Gastroesophageal sphincter (tissue), 3 donors: ENCODE measurements at regions not wholly inside any gene's neighbourhood (a gene's known extent, or its start where the extent isn't known, plus 50 kb on each side); places are given as distances from the start of the nearest gene placed in this dataset.
"Not testable (repeated sequence)": the region's sequence is repeated elsewhere in the genome, so short reads cannot be mapped to it uniquely, and the experiment has no call there.

Experiments used
- CTCF ChIP-seq, 4 experiments: fragments of 200-600 bp in 2 of 4; fragments of 450-650 bp in 2 of 4; sonication (generic) in 1 of 4; IDR thresholded peaks; one replicate each; pipeline ENCODE4 v1.5.1; 2017 to 2019; ENCODE audit warnings: antibody characterized with exemption in 4 of 4, mild to moderate bottlenecking in 2 of 4, moderate library complexity in 2 of 4
- EP300 ChIP-seq: sonication (generic); formaldehyde crosslinking; IDR thresholded peaks from one replicate; pipeline ENCODE4 v1.6.1; 2017; ENCODE audit warnings: antibody characterized with exemption, mild to moderate bottlenecking
- POLR2A ChIP-seq, 2 donors: fragments of 450-650 bp; IDR thresholded peaks; one replicate each; pipeline ENCODE4 v1.6.1; 2017; ENCODE audit warnings: antibody characterized with exemption in 2 of 2, mild to moderate bottlenecking in 2 of 2, moderate library complexity in 1 of 2
- POLR2AphosphoS5 ChIP-seq: sonication (generic); formaldehyde crosslinking; IDR thresholded peaks from one replicate; pipeline ENCODE4 v1.6.1; 2017; ENCODE audit warnings: antibody characterized with exemption

GRCh38 chr14:105746800-105747502 is 220.6 kb downstream of the TMEM121 start:
- not testable (repeated sequence) for TF ChIP-seq CTCF (IDR thresholded peaks at IDR 0.05); EP300; POLR2AphosphoS5; POLR2A (IDR thresholded peaks at IDR 0.05)
